ENCODE measurements at regions not wholly inside any gene's neighbourhood (a gene's known extent, or its start where the extent isn't known, plus 50 kb on each side); places are given as distances from the start of the nearest gene placed in this dataset.

- peaks cover 13 to 14% of the 10 kb centered on the region in 2 donors for H3K4me1 Mint-ChIP-seq (ENCODE audit: low read depth in 2 of 2)
- H3K9me3 Mint-ChIP-seq: peaks cover 2% of the 10 kb centered on the region
- no peak overlapping the region for H3K27ac Mint-ChIP-seq
- no peak overlapping the region for H3K4me3 Mint-ChIP-seq
- no peaks in the 10 kb centered on the region for H3K36me3 Mint-ChIP-seq
- DNase-seq (ENCODE audit: low spot score): no peak
- H3K27me3 Mint-ChIP-seq: peaks cover 9 to 29% of the 10 kb centered on the region in 2 donors
- ATAC-seq: no peak
Measured at GRCh38 chr9:515665-516064, 301.0 kb downstream of the DOCK8 start.

- H3K4me1 Mint-ChIP-seq (ENCODE audit: low read depth in 2 of 2): peaks cover 13 to 14% of the 10 kb centered on the region in 2 donors
- no peaks in the 10 kb centered on the region for H3K36me3 Mint-ChIP-seq
- H3K27ac Mint-ChIP-seq: no peak overlapping the region
- H3K27me3 Mint-ChIP-seq: peaks cover 11 to 18% of the 10 kb centered on the region in 2 donors
- DNase-seq (ENCODE audit: low spot score): no peak
- no peak for ATAC-seq
- H3K4me3 Mint-ChIP-seq: no peak overlapping the region
- H3K9me3 Mint-ChIP-seq: peaks cover 2% of the 10 kb centered on the region
Measured at GRCh38 chr9:517993-518392, 303.3 kb downstream of the DOCK8 start.

GRCh38 chr9:518540-518939 lies 303.9 kb downstream of the DOCK8 start:
- H3K27ac Mint-ChIP-seq: no peak overlapping the region
- H3K4me3 Mint-ChIP-seq: no peak overlapping the region
- H3K4me1 Mint-ChIP-seq (ENCODE audit: low read depth in 2 of 2): peaks cover 13 to 14% of the 10 kb centered on the region in 2 donors
- peaks cover 17 to 22% of the 10 kb centered on the region in 2 donors for H3K27me3 Mint-ChIP-seq
- no peaks in the 10 kb centered on the region for H3K36me3 Mint-ChIP-seq
- ATAC-seq: no peak
- peaks cover 2% of the 10 kb centered on the region for H3K9me3 Mint-ChIP-seq
- DNase-seq (ENCODE audit: low spot score): no peak

- ATAC-seq: no peak
- no peaks in the 10 kb centered on the region for H3K9me3 Mint-ChIP-seq
- H3K27ac Mint-ChIP-seq: no peak overlapping the region
- H3K27me3 Mint-ChIP-seq: peaks cover 11 to 17% of the 10 kb centered on the region in 2 donors
- H3K36me3 Mint-ChIP-seq: no peaks in the 10 kb centered on the region
- peaks cover 8 to 9% of the 10 kb centered on the region in 2 donors for H3K4me1 Mint-ChIP-seq (ENCODE audit: low read depth in 2 of 2)
- no peak overlapping the region for H3K4me3 Mint-ChIP-seq
- no peak for DNase-seq (ENCODE audit: low spot score)
Measured at GRCh38 chr9:519579-519978, 304.9 kb downstream of the DOCK8 start.

- no peak for ATAC-seq
- H3K4me3 Mint-ChIP-seq: no peak overlapping the region
- peaks cover 9 to 14% of the 10 kb centered on the region in 2 donors for H3K27me3 Mint-ChIP-seq
- H3K27ac Mint-ChIP-seq: no peak overlapping the region
- H3K36me3 Mint-ChIP-seq: no peaks in the 10 kb centered on the region
- peaks cover 8 to 9% of the 10 kb centered on the region in 2 donors for H3K4me1 Mint-ChIP-seq (ENCODE audit: low read depth in 2 of 2)
- H3K9me3 Mint-ChIP-seq: no peaks in the 10 kb centered on the region
- no peak for DNase-seq (ENCODE audit: low spot score)
Measured at GRCh38 chr9:520302-520701, 305.6 kb downstream of the DOCK8 start.

GRCh38 chr9:522190-522589 lies 307.5 kb downstream of the DOCK8 start:
- Mint-ChIP-seq H3K9me3 (no peaks in the 10 kb centered on the region), H3K27me3 (peaks cover 9 to 11% of the 10 kb centered on the region in 2 donors), H3K4me3 (no peak overlapping the region), H3K36me3 (no peaks in the 10 kb centered on the region), H3K4me1 (ENCODE audit: low read depth in 2 of 2) (no peaks in the 10 kb centered on the region), H3K27ac (no peak overlapping the region)
- DNase-seq (ENCODE audit: low spot score) (no peak), ATAC-seq (no peak)

GRCh38 chr9:522658-523057 lies 308.0 kb downstream of the DOCK8 start:
- Mint-ChIP-seq H3K9me3 (no peaks in the 10 kb centered on the region), H3K4me1 (ENCODE audit: low read depth in 2 of 2) (no peaks in the 10 kb centered on the region), H3K27ac (no peak overlapping the region), H3K27me3 (peaks cover 9 to 12% of the 10 kb centered on the region in 2 donors), H3K4me3 (no peak overlapping the region), H3K36me3 (no peaks in the 10 kb centered on the region)
- no peak for DNase-seq (ENCODE audit: low spot score)
- no peak for ATAC-seq

- Mint-ChIP-seq H3K9me3 (no peaks in the 10 kb centered on the region), H3K27me3 (peaks cover 9 to 10% of the 10 kb centered on the region in 2 donors), H3K36me3 (no peaks in the 10 kb centered on the region), H3K4me3 (no peak overlapping the region), H3K4me1 (ENCODE audit: low read depth in 2 of 2) (no peaks in the 10 kb centered on the region), H3K27ac (no peak overlapping the region)
- DNase-seq (ENCODE audit: low spot score) (no peak), ATAC-seq (no peak)
Measured at GRCh38 chr9:523444-523843, 308.8 kb downstream of the DOCK8 start.

GRCh38 chr9:524008-524407 lies 309.3 kb downstream of the DOCK8 start:
- Mint-ChIP-seq H3K27me3 (peaks cover 9% of the 10 kb centered on the region in 2 donors), H3K27ac (no peak overlapping the region), H3K9me3 (no peaks in the 10 kb centered on the region), H3K36me3 (no peaks in the 10 kb centered on the region), H3K4me3 (no peak overlapping the region), H3K4me1 (ENCODE audit: low read depth in 2 of 2) (no peaks in the 10 kb centered on the region)
- DNase-seq (ENCODE audit: low spot score) (no peak), ATAC-seq (no peak)

- H3K36me3 Mint-ChIP-seq: no peaks in the 10 kb centered on the region
- no peak overlapping the region for H3K4me3 Mint-ChIP-seq
- H3K27me3 Mint-ChIP-seq: peaks cover 16 to 17% of the 10 kb centered on the region in 2 donors
- DNase-seq (ENCODE audit: low spot score) (no peak), ATAC-seq (no peak)
- H3K4me1 Mint-ChIP-seq (ENCODE audit: low read depth in 2 of 2): no peaks in the 10 kb centered on the region
- no peaks in the 10 kb centered on the region for H3K9me3 Mint-ChIP-seq
- H3K27ac Mint-ChIP-seq: no peak overlapping the region
Measured at GRCh38 chr9:526904-527591, 312.4 kb downstream of the DOCK8 start.

GRCh38 chr9:529731-530130 lies 311.8 kb upstream of the DMRT1 start:
- H3K4me3 Mint-ChIP-seq: no peak overlapping the region
- H3K36me3 Mint-ChIP-seq: no peaks in the 10 kb centered on the region
- no peaks in the 10 kb centered on the region for H3K4me1 Mint-ChIP-seq (ENCODE audit: low read depth in 2 of 2)
- no peak overlapping the region for H3K27ac Mint-ChIP-seq
- H3K9me3 Mint-ChIP-seq: no peaks in the 10 kb centered on the region
- H3K27me3 Mint-ChIP-seq: peaks cover 7 to 13% of the 10 kb centered on the region in 2 donors
- ATAC-seq: no peak
- DNase-seq (ENCODE audit: low spot score): no peak

GRCh38 chr9:530681-531080 lies 310.8 kb upstream of the DMRT1 start:
- no peak for DNase-seq (ENCODE audit: low spot score)
- no peak for ATAC-seq
- H3K27ac Mint-ChIP-seq: no peak overlapping the region
- no peaks in the 10 kb centered on the region for H3K36me3 Mint-ChIP-seq
- no peak overlapping the region for H3K4me3 Mint-ChIP-seq
- peaks cover 7 to 13% of the 10 kb centered on the region in 2 donors for H3K27me3 Mint-ChIP-seq
- no peaks in the 10 kb centered on the region for H3K9me3 Mint-ChIP-seq
- H3K4me1 Mint-ChIP-seq (ENCODE audit: low read depth in 2 of 2): no peaks in the 10 kb centered on the region

- no peak overlapping the region for H3K27ac Mint-ChIP-seq
- H3K9me3 Mint-ChIP-seq: no peaks in the 10 kb centered on the region
- peaks cover 7 to 9% of the 10 kb centered on the region in 2 donors for H3K27me3 Mint-ChIP-seq
- no peak for ATAC-seq
- H3K4me3 Mint-ChIP-seq: no peak overlapping the region
- no peaks in the 10 kb centered on the region for H3K4me1 Mint-ChIP-seq (ENCODE audit: low read depth in 2 of 2)
- H3K36me3 Mint-ChIP-seq: no peaks in the 10 kb centered on the region
- no peak for DNase-seq (ENCODE audit: low spot score)
Measured at GRCh38 chr9:532707-533106, 308.8 kb upstream of the DMRT1 start.

- Mint-ChIP-seq H3K27ac (no peak overlapping the region), H3K4me3 (no peak overlapping the region), H3K27me3 (peaks cover 7 to 9% of the 10 kb centered on the region in 2 donors), H3K36me3 (peaks cover under 1% of the 10 kb centered on the region), H3K9me3 (no peaks in the 10 kb centered on the region), H3K4me1 (ENCODE audit: low read depth in 2 of 2) (no peaks in the 10 kb centered on the region)
- ATAC-seq: no peak
- DNase-seq (ENCODE audit: low spot score): no peak
Measured at GRCh38 chr9:534886-535285, 306.6 kb upstream of the DMRT1 start.

- H3K36me3 Mint-ChIP-seq: peaks cover 5% of the 10 kb centered on the region
- H3K27ac Mint-ChIP-seq: no peak overlapping the region
- H3K4me1 Mint-ChIP-seq (ENCODE audit: low read depth in 2 of 2): no peaks in the 10 kb centered on the region
- DNase-seq (ENCODE audit: low spot score): no peak
- no peak for ATAC-seq
- H3K9me3 Mint-ChIP-seq: no peaks in the 10 kb centered on the region
- no peak overlapping the region for H3K4me3 Mint-ChIP-seq
- peaks cover 8 to 10% of the 10 kb centered on the region in 2 donors for H3K27me3 Mint-ChIP-seq
Measured at GRCh38 chr9:535356-535755, 306.1 kb upstream of the DMRT1 start.

All from natural killer cell treated with Interleukin-12 subunit alpha and Interleukin-12 subunit beta and Interleukin-15 and Interleukin-18, amount 100 ng/mL, for 72 hours (primary cell).